Spleen (tissue), 7 donors: ENCODE measurements at regions not wholly inside any gene's neighbourhood (a gene's known extent, or its start where the extent isn't known, plus 50 kb on each side); places are given as distances from the start of the nearest gene placed in this dataset.

ENCODE experiments used
- CTCF ChIP-seq, 11 experiments: fragments of 200-600 bp in 7 of 11; fragments of 450-650 bp in 4 of 11; sonication (generic) in 4 of 11; IDR thresholded peaks in 8 of 11; conservative IDR thresholded peaks in 3 of 11; 1 replicate in 7 of 11; 2 replicates in 4 of 11; pipeline versions ENCODE4 v1.4.0 to v1.8.0; 2016 to 2021; ENCODE audit warnings: antibody characterized with exemption in 11 of 11, inconsistent platforms in 4 of 11, mild to moderate bottlenecking in 1 of 11
- POLR2A ChIP-seq, 3 donors: fragments of 450-650 bp; IDR thresholded peaks; one replicate each; pipeline ENCODE4 v1.5.1; 2017; ENCODE audit warnings: antibody characterized with exemption in 3 of 3, mild to moderate bottlenecking in 1 of 3
- POLR2AphosphoS5 ChIP-seq, 3 donors: sonication (generic); formaldehyde crosslinking; IDR thresholded peaks; one replicate each; pipeline ENCODE4 v1.5.1; 2017; ENCODE audit warnings: antibody characterized with exemption in 3 of 3
- donor health status: DM: no; HTN: no; CAD: no; lungs with moderate emphysema.
- donor health status: DM: no; HTN: no; CAD: no.
- donor health status: DM: no; HTN: no; CAD: no.

DNA sequence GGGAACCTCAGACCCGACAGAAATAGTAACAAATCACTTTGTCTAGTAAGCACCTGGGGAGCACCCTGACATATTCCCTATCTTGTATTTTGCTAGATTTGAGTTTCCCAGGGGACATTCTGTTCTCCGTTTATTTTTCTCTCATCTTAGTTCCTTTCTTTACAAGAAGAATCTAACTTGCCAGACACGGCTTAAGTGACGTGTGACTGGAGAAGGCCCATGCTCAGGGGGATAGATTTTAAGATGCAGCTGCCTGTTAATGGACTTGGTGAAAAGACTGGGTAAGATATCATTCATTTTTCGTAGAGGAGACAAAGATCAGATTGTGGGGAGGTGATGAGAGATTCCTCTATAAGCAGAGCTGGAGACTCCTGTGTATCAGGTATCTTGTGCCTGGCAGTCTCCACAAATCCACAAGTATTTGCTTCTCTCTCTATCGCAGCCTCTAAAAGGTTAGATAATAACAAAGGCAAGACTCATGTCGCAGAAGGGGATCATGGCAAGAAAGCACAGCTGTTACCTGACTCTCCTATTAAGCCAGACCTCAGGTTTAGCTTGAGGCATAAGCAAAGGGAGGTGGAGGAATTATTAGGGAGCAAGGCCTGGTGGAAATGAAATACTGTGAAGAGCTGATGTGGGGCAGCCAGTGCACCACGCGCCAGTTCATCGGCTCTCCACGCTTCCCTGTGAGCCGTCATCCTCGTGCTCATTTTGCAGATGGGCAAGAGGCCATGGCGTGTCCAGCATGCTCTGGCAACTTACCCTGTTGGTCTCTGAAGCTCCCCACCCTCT, 347.2 kb upstream of the TNP1 start:
- TF ChIP-seq CTCF (IDR thresholded peaks at IDR 0.05 in 8 of 11, conservative IDR thresholded peaks at IDR 0.05 in 3 of 11) (no peak), POLR2A (IDR thresholded peaks at IDR 0.05) (no peak), POLR2AphosphoS5 (IDR thresholded peaks at IDR 0.05) (no peak)
